ENCODE measurements at regions not wholly inside any gene's neighbourhood (a gene's known extent, or its start where the extent isn't known, plus 50 kb on each side); places are given as distances from the start of the nearest gene placed in this dataset.

DNA sequence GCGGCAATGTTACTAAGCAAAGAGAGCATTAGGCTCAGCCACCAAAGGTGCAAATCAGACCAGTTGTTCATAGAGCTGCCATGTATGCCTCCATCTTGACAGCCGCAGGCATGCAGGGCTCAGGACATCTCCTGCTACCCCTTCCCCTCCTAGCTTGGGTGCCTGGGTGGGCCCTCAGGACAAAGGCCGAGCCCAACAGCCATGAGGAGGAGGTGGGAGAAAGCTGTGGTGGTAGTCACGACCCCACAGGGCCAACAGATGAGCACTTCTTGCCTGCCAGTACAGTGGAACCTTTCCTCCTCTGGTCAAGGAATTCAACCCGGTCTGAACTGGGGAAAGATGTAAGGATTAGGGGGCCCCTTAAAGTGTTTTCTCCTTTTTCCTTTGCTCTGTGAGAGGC is 386.4 kb upstream of the SLITRK6 start:
- TF ChIP-seq, protein P1, sequence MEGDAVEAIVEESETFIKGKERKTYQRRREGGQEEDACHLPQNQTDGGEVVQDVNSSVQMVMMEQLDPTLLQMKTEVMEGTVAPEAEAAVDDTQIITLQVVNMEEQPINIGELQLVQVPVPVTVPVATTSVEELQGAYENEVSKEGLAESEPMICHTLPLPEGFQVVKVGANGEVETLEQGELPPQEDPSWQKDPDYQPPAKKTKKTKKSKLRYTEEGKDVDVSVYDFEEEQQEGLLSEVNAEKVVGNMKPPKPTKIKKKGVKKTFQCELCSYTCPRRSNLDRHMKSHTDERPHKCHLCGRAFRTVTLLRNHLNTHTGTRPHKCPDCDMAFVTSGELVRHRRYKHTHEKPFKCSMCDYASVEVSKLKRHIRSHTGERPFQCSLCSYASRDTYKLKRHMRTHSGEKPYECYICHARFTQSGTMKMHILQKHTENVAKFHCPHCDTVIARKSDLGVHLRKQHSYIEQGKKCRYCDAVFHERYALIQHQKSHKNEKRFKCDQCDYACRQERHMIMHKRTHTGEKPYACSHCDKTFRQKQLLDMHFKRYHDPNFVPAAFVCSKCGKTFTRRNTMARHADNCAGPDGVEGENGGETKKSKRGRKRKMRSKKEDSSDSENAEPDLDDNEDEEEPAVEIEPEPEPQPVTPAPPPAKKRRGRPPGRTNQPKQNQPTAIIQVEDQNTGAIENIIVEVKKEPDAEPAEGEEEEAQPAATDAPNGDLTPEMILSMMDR (IDR thresholded peaks at IDR 0.05; ENCODE audit: low read depth, low read length): no peak
- TF ChIP-seq POLR2A (IDR thresholded peaks at IDR 0.05; ENCODE audit: extremely low read depth, insufficient read length): no peak
- TF ChIP-seq MYC (IDR thresholded peaks at IDR 0.05; ENCODE audit: low read depth, low read length): no peak
- TF ChIP-seq, protein P2, sequence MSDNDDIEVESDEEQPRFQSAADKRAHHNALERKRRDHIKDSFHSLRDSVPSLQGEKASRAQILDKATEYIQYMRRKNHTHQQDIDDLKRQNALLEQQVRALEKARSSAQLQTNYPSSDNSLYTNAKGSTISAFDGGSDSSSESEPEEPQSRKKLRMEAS (IDR thresholded peaks at IDR 0.05; ENCODE audit: low read depth, low read length): no peak

Data from NB4 (cell line).